WTC11 (cell line): ENCODE measurements at regions not wholly inside any gene's neighbourhood (a gene's known extent, or its start where the extent isn't known, plus 50 kb on each side); places are given as distances from the start of the nearest gene placed in this dataset.
A peak's percentile ranks its signal among the peaks of the same experiment; 100 is the strongest.

ENCODE experiments used
- ATAC-seq: fragments of 200-7000 bp; cut with Tn5 transposase; 2 replicates; pipeline ENCODE4 v1.10.0; 2021; ENCODE audit warnings: mild to moderate bottlenecking, moderate library complexity
- CTCF ChIA-PET: fragments of 300-600 bp; sonication (Branson Sonifier 250); formaldehyde crosslinking; loops from one replicate; lab custom pipeline; 2021; ENCODE audit warnings: antibody characterized with exemption; lab: Charles Lee
- POLR2A ChIA-PET: fragments of 350-600 bp; sonication (Branson Sonifier 250); formaldehyde crosslinking; loops from one replicate; lab custom pipeline; 2021; ENCODE audit warnings: antibody characterized with exemption; lab: Charles Lee
- DNase-seq: peaks from one replicate; pipeline ENCODE4 v3.0.0; 2021; ENCODE audit warnings: low spot score
- H3K27ac Mint-ChIP-seq: 2 replicates; pipeline ENCODE4 v1.8.0; 2021; ENCODE audit warnings: mixed read lengths
- H3K27me3 Mint-ChIP-seq: 2 replicates; pipeline ENCODE4 v1.8.0; 2021; ENCODE audit warnings: low read depth, mild to moderate bottlenecking, moderate library complexity, mixed read lengths
- H3K36me3 Mint-ChIP-seq: 2 replicates; pipeline ENCODE4 v1.8.0; 2021; ENCODE audit warnings: mixed read lengths
- H3K4me1 Mint-ChIP-seq: 2 replicates; pipeline ENCODE4 v1.8.0; 2022; ENCODE audit warnings: mixed read lengths
- H3K4me3 Mint-ChIP-seq: 2 replicates; pipeline ENCODE4 v1.8.0; 2021; ENCODE audit warnings: mild to moderate bottlenecking, moderate library complexity, mixed read lengths
- H3K9me3 Mint-ChIP-seq: 2 replicates; pipeline ENCODE4 v1.8.0; 2021; ENCODE audit warnings: mixed read lengths
- ATF3 ChIP-seq: sonication (generic); formaldehyde crosslinking; conservative IDR thresholded peaks from 2 replicates; pipeline ENCODE4 v1.8.1; 2022; ENCODE audit warnings: mild to moderate bottlenecking, missing genetic modification reagents
- CREB1 ChIP-seq: sonication (generic); formaldehyde crosslinking; IDR thresholded peaks from 2 replicates; pipeline ENCODE4 v1.8.0; 2023; ENCODE audit warnings: mild to moderate bottlenecking, missing genetic modification reagents
- CTCF ChIP-seq: fragments of 200-600 bp; IDR thresholded peaks from 2 replicates; pipeline ENCODE4 v1.8.0; 2022; ENCODE audit warnings: antibody characterized with exemption
- E2F1 ChIP-seq: sonication (generic); formaldehyde crosslinking; IDR thresholded peaks from 2 replicates; pipeline ENCODE4 v1.8.0; 2022; ENCODE audit warnings: mild to moderate bottlenecking, missing genetic modification reagents
- ELF4 ChIP-seq: sonication (generic); formaldehyde crosslinking; IDR thresholded peaks from 2 replicates; pipeline ENCODE4 v1.8.1; 2022; ENCODE audit warnings: low read depth, mild to moderate bottlenecking, moderate library complexity, missing genetic modification reagents
- GABPB1 ChIP-seq: sonication (generic); formaldehyde crosslinking; IDR thresholded peaks from 2 replicates; pipeline ENCODE4 v1.8.1; 2023; ENCODE audit warnings: mild to moderate bottlenecking, missing genetic modification reagents
- HMGXB4 ChIP-seq: sonication (generic); formaldehyde crosslinking; IDR thresholded peaks from 2 replicates; pipeline ENCODE4 v1.8.1; 2023; ENCODE audit warnings: mild to moderate bottlenecking, moderate library complexity, missing genetic modification reagents
- MLX ChIP-seq: sonication (generic); formaldehyde crosslinking; IDR thresholded peaks from 2 replicates; pipeline ENCODE4 v1.8.1; 2023; ENCODE audit warnings: mild to moderate bottlenecking, missing genetic modification reagents, moderate library complexity
- NFE2L1 ChIP-seq: sonication (generic); formaldehyde crosslinking; IDR thresholded peaks from 2 replicates; pipeline ENCODE4 v1.8.1; 2023; ENCODE audit warnings: missing genetic modification reagents
- NR1H2 ChIP-seq: sonication (generic); formaldehyde crosslinking; IDR thresholded peaks from 2 replicates; pipeline ENCODE4 v1.9.0; 2021; ENCODE audit warnings: mild to moderate bottlenecking, moderate library complexity, missing genetic modification reagents
- OVOL2 ChIP-seq: fragments of 250-450 bp; sonication (Bioruptor Pico); IDR thresholded peaks from 2 replicates; pipeline ENCODE4 v1.9.0; 2021; ENCODE audit warnings: mild to moderate bottlenecking, borderline replicate concordance
- PRRX2 ChIP-seq: fragments of 250-450 bp; sonication (Bioruptor Pico); IDR thresholded peaks from 2 replicates; pipeline ENCODE4 v1.8.0; 2021; ENCODE audit warnings: mild to moderate bottlenecking
- RORB ChIP-seq: fragments of 250-450 bp; sonication (Bioruptor Pico); IDR thresholded peaks from 2 replicates; pipeline ENCODE4 v1.9.0; 2021; ENCODE audit warnings: mild to moderate bottlenecking
- TP53 ChIP-seq: sonication (generic); formaldehyde crosslinking; IDR thresholded peaks from 2 replicates; pipeline ENCODE4 v1.8.1; 2023; ENCODE audit warnings: mild to moderate bottlenecking, missing genetic modification reagents
- USF1 ChIP-seq: sonication (generic); formaldehyde crosslinking; IDR thresholded peaks from 2 replicates; pipeline ENCODE4 v1.8.0; 2022; ENCODE audit warnings: mild to moderate bottlenecking, missing genetic modification reagents
- ZMAT4 ChIP-seq: fragments of 250-450 bp; sonication (Bioruptor Pico); IDR thresholded peaks from 2 replicates; pipeline ENCODE4 v1.9.0; 2021; ENCODE audit warnings: mild to moderate bottlenecking
- ZNF219 ChIP-seq: sonication (generic); formaldehyde crosslinking; IDR thresholded peaks from 2 replicates; pipeline ENCODE4 v1.8.0; 2023; ENCODE audit warnings: missing genetic modification reagents, mild to moderate bottlenecking, borderline replicate concordance
- ZNF281 ChIP-seq: sonication (generic); formaldehyde crosslinking; IDR thresholded peaks from 2 replicates; pipeline ENCODE4 v1.8.0; 2023; ENCODE audit warnings: mild to moderate bottlenecking, missing genetic modification reagents
- ZNF416 ChIP-seq: fragments of 250-450 bp; sonication (Bioruptor Pico); IDR thresholded peaks from 2 replicates; pipeline ENCODE4 v1.9.0; 2021; ENCODE audit warnings: mild to moderate bottlenecking, inconsistent platforms

GRCh38 chr2:240250150-240250984 lies 109.9 kb upstream of the OTOS start (continued):
- TF ChIP-seq OVOL2 (CRISPR knock-in tag): no peak
- TF ChIP-seq ZNF219: no peak
- TF ChIP-seq CTCF: no peak

GRCh38 chr2:240250985-240251847 lies 110.8 kb upstream of the OTOS start:
- no peak overlapping the region for H3K4me3 Mint-ChIP-seq
- peak; percentile 94 for TF ChIP-seq GABPB1 (CRISPR knock-in tag)
- TF ChIP-seq ZNF281 (CRISPR knock-in tag): no peak
- peak; percentile 64 for ATAC-seq
- ChIA-PET POLR2A (no interaction called here), CTCF (interaction anchor here (1.2 kb wide), 1 partner anchor 18 kb away, joined by 5 read pairs; no protein-coding TSS in a partner anchor)
- H3K27ac Mint-ChIP-seq: no peak overlapping the region
- no peaks in the 10 kb centered on the region for H3K9me3 Mint-ChIP-seq
- no peaks in the 10 kb centered on the region for H3K27me3 Mint-ChIP-seq
- 0 out of 2 replicates have a peak, but pooled peaks cover under 1% of the 10 kb centered on the region for H3K36me3 Mint-ChIP-seq
- no peak for DNase-seq
- H3K4me1 Mint-ChIP-seq: peaks cover 11% of the 10 kb centered on the region

GRCh38 chr2:240251848-240252190 lies 111.4 kb upstream of the OTOS start:
- Mint-ChIP-seq H3K4me3 (no peak overlapping the region), H3K27me3 (no peaks in the 10 kb centered on the region), H3K36me3 (peaks cover 5% of the 10 kb centered on the region; the same call in 1 of the 2 replicates), H3K9me3 (peaks cover 6% of the 10 kb centered on the region), H3K27ac (no peak overlapping the region), H3K4me1 (peaks cover 13% of the 10 kb centered on the region)
- DNase-seq: no peak
- ChIA-PET CTCF (interaction anchor here (1.2 kb wide), 1 partner anchor 19 kb away, joined by 5 read pairs; no protein-coding TSS in a partner anchor), POLR2A (no interaction called here)
- ATAC-seq: no peak
- TF ChIP-seq HMGXB4 (CRISPR knock-in tag) (no peak), PRRX2 (CRISPR knock-in tag) (no peak), E2F1 (CRISPR knock-in tag) (no peak), ATF3 (no peak), RORB (no peak), NR1H2 (CRISPR knock-in tag) (no peak), ZMAT4 (CRISPR knock-in tag) (no peak), TP53 (no peak), NFE2L1 (CRISPR knock-in tag) (no peak), CREB1 (CRISPR knock-in tag) (no peak), ZNF416 (CRISPR knock-in tag) (no peak), MLX (CRISPR knock-in tag) (no peak), GABPB1 (CRISPR knock-in tag) (no peak), USF1 (no peak), ELF4 (CRISPR knock-in tag) (no peak)
